RKO (cell line): ENCODE measurements at regions not wholly inside any gene's neighbourhood (a gene's known extent, or its start where the extent isn't known, plus 50 kb on each side); places are given as distances from the start of the nearest gene placed in this dataset.

ENCODE experiments used
- DNase-seq: peaks from one replicate; pipeline ENCODE4 v3.0.0-alpha.2; 2016; ENCODE audit warnings: low spot score

- DNase-seq: no peak
Observed at GRCh38 chr2:20914087-20914486, 91.2 kb upstream of the LDAH start.

GRCh38 chr2:20913491-20913890, 90.6 kb upstream of the LDAH start:
- no peak for DNase-seq

GRCh38 chr2:20900052-20900636, 77.2 kb upstream of the LDAH start:
- no peak for DNase-seq

GRCh38 chr2:20897874-20898453, 75.1 kb upstream of the LDAH start:
- DNase-seq: no peak

- no peak for DNase-seq
Observed at GRCh38 chr2:20897047-20897446, 74.1 kb upstream of the LDAH start.

- DNase-seq: no peak
Observed at GRCh38 chr2:20884829-20885228, 61.9 kb upstream of the LDAH start.

- no peak for DNase-seq
Observed at GRCh38 chr2:20882466-20883170, 59.7 kb upstream of the LDAH start.

GRCh38 chr2:20880221-20880771, 57.4 kb upstream of the LDAH start:
- DNase-seq: no peak

GRCh38 chr2:20879221-20879620, 56.3 kb upstream of the LDAH start:
- no peak for DNase-seq

GRCh38 chr2:20877960-20878359, 55.1 kb upstream of the LDAH start:
- DNase-seq: no peak
